ENCODE measurements at regions not wholly inside any gene's neighbourhood (a gene's known extent, or its start where the extent isn't known, plus 50 kb on each side); places are given as distances from the start of the nearest gene placed in this dataset.
A peak's percentile ranks its signal among the peaks of the same experiment; 100 is the strongest.

DNA sequence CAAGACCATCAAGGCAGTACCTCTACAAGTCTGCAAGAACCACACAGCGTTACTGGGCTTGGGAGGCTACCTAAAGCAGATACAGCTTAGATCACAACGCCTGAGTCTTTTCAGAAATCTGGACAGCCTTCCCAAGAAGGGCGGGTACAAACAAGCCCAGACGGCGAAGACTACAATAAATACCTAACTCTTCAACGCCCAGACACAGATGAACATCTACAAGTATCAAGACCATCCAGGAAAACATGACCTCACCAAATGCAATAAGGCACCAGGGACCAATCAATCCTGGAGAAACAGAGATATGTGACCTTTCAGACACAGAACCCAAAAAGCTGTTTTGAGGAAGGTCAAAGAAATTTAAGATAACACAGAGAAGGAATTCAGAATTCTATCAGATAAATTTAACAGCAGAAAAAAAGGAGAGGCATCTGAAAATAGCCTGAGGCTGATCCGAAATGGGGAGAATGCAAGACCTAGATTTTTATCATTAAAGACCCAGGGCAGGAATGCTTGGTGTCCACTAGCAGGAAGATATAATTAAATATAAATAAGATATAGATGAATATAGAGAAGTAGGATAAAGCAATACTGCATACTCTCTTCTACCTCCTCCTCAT is 131.7 kb upstream of the COL21A1 start:
- no peak for DNase-seq (ENCODE audit: low read depth in 4 of 4, low spot score in 3 of 4)

DNA sequence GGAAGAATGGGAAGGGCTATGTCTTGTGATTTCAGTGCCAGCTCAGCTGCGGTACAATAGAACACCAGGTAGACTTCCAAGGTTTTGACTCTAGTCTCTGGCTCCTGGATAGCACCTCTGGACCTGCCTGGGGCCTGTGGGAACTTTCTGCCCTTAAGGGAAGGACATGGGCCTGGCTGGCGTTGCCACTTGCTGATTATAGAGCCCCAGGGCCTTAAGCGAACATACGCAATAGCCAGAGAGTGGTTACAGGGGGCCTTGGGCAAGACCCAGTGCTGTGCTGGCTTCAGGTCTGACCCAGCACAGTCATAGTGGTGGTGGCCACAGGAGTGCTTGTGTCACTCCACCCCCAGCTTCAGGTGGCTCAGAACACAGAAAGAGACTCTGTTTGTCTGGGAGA is 131.1 kb upstream of the COL21A1 start:
- DNase-seq (ENCODE audit: low read depth in 4 of 4, low spot score in 3 of 4): no peak

DNA sequence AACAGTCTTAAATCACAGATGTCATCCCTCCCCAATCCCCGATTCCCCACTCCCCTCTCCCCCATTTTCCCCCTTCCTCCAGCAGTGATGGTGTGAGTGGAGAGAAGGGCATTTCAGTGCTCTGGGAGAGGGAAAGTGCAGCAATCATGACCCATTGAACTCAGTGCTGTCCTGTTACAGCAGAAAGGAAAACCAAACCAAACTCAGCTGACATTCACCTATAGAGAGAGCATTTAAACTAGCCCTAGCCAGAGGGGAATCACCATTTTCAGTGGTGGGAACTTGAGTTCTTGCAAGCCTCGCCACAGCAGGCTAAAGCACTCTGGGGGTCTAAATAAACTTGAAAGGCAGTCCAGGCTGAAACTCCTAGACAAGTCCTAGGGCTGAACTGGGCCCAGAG is 129.9 kb upstream of the COL21A1 start:
- DNase-seq (ENCODE audit: low read depth in 4 of 4, low spot score in 3 of 4): no peak

DNA sequence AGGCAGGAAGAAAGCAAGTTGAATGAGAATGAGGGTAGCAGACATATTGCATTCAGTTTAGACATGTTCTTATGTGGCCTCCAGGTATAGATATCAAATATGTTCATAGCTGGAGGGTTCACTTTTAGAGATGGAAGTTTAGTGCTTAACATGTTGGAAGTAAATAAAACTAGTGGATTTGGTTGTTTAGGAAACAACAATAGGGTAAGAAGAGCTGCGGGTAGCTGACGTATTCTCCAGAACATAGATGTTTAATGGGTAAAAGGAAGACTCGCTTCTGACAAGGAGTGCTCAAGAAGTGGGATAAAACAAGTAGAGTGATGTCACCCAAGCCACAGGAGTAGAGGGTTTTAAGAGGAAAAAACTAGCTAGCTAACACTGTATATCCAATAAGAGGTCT is 128.4 kb upstream of the COL21A1 start:
- DNase-seq (ENCODE audit: low read depth in 4 of 4, low spot score in 3 of 4): no peak

DNA sequence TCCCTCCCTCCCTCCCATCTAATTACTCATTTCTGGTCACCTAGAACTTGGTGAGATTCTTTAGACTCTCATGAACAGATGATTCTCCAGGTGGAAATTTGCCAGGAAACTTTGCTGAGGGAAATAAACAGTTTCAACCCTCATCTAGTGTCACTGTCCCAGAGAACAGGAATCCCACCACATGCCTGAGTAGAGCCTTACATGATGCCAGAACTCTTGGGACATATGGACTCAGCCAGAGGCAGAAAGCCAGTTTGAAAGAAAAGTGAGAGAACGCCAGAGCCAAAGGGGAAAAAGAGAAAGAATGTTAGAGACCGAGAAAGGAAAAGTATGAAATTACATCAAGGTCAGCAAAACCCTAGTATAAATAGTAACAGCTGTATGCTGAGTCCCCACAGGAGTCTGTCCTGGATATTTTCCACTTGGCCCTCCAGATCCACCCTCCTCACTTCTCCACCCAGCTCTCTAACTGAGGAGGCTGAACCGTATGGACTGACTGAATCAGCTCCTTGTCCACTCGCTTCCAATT is 127.5 kb upstream of the COL21A1 start:
- DNase-seq (ENCODE audit: low read depth in 4 of 4, low spot score in 3 of 4): no peak

DNA sequence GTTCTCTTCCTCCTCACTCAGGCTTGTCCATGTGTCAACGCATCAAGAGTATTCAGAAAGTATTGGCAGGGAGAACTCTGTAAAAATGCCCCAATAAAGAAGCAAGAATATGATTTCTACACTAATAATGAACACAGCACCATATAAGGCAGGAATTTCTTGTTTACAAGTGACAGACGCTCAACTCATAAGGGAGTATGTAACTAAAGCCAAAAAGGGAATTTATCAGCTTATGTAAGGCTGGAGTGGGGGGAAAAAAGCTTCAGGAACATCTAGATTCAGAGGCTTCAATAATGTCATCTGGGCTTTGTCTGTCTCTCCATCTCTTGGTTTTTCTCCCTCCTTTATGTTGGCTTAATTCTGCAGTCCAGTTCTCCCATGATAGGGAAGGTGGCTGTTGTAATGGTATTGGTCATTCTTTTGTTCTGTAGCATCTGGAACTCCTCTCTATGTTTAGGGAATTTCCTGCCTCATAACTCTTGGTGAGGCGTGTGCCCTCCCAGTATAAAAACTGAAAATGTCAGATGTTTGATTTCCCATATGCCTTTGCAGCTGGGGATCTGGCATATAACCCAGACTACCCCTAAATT is 125.1 kb upstream of the COL21A1 start:
- DNase-seq (ENCODE audit: low read depth in 4 of 4, low spot score in 3 of 4): no peak

DNA sequence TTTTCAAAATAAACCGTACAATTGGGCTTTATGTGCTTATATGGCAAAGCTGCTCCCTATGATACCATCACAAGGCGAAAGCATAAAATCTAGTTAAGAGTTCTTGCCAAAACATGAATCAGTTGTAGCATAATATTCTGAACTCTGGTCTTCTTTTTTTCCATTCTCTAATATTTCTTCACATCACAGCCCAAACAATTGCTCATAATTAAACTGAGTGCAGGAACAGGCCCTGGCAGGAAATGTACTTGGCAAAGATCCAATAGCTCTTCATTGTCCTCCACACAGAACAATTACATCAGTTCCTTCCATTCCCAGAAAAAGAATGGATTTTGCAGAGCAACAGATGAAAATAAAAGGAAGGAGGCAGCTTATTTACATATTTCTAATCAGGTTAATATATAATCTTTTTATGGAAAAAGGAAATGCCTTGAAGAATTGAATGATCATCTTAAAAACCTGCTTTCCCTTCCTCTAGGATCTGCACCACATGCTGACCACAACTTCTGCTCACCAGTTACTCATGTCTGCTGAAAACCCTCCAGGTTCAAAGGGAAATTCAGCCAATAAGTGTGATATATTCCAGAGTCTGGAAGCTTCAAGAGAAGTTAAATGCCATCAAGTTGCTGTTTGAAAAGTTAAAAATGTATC is 123.3 kb upstream of the COL21A1 start:
- peak in 2 of 4 donors; percentile 54 to 56 for DNase-seq (ENCODE audit: low read depth in 4 of 4, low spot score in 3 of 4)

DNA sequence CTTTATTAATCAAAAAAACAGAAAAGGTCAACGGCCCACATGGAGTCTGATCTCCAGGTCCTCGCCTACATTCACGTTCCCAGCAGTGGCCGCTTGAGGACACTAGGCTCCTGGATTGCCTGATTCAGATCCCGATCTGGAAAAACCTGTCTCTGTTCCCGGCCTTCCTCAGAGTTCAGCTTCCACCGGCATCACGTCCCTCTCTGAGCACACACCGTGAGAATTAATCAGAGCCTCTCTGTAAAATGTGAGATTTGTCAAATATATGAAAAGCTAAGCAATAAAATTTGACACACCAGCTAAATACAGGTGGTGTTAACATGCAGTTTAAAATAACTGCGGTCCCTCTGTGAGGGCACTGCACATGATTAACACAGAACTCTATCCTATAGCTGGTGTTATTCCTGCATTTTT is 122.8 kb upstream of the COL21A1 start:
- DNase-seq (ENCODE audit: low read depth in 4 of 4, low spot score in 3 of 4): peak in 1 of 4 donors; percentile 16

DNA sequence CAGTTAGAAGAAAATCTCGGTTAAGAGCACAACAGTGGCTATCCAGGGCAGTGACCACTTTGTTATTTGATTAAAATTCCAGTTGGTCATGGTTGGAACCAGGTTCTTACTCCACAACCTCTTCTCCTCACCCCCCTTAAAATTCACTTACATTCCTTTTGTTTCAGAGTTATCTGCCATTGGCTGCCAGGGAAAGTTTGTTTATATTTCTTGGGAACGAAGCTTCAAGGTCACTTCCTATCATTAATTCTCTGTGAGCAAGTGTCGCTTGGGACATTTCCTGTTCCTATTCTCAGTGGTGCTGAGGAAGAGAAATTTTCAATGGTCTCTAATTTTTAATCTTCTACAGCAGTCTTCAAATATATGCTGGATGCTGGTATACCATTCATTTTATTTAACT is 121.1 kb upstream of the COL21A1 start:
- no peak for DNase-seq (ENCODE audit: low read depth in 4 of 4, low spot score in 3 of 4)

DNA sequence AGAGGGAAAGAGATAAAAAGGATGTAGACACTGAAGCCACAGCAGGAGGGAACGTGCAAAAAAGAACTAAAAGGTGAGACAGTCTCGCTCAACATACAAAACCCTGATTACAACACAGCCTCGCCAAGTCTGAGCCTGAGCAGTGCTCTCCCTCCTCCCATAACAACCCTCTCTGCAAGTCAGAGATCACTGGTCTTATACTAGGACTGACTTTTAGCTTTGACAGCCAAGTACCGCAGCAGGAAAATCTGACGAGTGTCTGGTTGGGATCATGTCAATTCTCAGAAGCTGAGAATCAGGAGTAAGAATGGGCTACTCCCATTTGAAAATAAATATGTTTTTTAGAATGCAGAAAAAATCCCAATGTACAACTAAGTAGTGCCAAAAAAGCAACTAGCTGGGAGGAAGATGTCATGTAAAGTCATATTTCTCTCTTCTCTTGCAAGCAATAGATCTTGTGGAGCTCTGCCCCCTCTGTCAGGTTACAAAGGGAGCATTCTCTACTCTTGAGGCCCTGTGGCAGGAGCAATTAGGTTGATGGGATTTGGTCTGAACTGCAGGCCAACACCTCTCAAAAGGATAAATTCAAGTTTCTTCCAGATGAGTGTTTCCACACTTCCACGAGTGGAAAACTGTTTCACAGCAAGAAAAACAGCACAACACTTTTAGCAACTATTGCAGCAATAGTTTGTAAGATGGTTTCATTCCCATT is 118.9 kb upstream of the COL21A1 start:
- no peak for DNase-seq (ENCODE audit: low read depth in 4 of 4, low spot score in 3 of 4)

DNA sequence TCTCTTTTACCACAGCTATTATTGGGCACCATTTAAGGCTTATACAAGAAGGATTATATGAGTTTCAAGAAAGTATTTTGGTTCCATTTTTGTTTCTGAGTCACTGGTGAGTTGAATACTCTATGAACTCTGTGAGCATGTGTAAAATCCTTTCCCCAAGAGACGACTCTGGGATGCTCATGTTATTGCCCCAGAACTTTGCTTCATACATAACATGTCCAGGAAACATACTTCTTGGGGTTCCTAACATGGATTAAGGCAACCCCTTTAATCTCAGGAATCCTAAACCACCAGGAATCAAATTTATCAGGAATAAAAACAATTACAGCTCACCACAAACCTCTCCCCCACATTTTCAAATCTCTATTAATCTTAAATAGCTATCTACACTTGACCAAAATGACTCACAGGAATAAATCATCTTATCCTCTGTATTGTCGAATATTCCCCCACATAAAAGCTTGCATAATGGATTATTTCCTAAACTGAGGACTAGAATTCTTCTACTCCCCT is 117.5 kb upstream of the COL21A1 start:
- no peak for DNase-seq (ENCODE audit: low read depth in 4 of 4, low spot score in 3 of 4)

DNA sequence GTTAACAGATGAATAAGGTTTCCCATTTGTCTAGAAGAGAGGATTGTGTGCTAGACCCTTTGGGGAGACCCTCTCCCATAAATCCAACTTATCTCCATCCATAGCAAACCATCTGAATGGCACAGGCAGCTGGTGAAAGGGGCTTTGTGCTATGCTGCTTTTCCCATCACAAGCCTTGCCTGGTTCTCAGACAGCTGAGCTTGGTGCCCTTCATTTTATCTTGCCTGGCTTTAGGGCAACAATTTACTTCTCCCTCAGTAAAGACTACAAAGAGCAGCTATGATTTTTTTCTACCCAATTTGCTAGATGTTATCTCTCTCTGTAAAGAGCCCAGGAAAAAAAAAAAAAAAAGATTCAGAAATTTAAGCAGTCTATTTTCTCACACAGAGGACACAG is 117.0 kb upstream of the COL21A1 start:
- no peak for DNase-seq (ENCODE audit: low read depth in 4 of 4, low spot score in 3 of 4)

DNA sequence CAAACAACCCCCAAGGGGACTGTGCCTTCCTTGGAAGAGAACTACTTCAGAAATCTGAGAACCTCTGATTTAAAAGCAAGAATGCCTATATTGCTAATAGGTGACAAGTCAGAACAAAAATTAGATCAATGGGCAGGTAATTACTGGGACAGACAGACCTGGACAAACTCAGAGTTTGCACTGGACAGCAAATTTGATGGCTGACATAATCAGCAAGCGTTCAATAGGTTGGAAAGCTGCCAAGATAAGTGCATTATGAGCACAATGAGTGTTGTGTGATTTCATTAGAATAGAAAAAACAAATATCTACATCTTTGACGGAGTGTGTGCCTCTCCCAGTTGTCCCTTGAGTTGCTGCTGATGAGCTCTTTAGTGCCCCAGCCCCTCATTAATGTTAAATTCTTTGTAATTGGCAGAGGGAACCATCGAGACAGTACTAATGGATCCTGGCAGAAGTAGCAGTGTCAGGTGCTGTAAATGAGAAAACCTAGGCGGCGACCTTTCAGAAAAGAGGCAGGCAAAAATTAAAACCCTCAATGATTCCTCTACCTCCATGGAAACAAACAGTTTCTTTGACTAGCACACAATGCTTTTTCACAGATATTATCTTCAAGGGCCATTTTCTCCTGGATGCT is 116.5 kb upstream of the COL21A1 start:
- no peak for DNase-seq (ENCODE audit: low read depth in 4 of 4, low spot score in 3 of 4)

DNA sequence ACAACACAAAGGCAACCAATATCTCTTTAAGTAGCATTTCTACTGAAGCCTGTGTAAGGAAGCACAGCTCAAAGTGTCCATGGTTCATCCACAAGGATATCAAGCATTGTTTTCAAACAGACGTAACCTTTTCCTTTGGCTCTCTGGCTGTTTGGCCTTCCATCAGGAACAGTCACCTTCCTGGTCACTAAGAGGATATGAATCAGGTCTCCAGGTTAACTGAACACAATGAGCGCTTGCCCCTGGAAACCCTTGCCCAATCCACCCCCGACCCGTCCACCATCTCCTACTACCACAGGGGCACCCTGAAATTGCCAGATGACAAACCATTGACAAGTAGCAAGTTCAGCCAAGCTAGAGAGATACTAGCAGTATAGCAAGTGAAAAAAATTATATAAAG is 114.4 kb upstream of the COL21A1 start:
- DNase-seq (ENCODE audit: low read depth in 4 of 4, low spot score in 3 of 4): no peak

DNA sequence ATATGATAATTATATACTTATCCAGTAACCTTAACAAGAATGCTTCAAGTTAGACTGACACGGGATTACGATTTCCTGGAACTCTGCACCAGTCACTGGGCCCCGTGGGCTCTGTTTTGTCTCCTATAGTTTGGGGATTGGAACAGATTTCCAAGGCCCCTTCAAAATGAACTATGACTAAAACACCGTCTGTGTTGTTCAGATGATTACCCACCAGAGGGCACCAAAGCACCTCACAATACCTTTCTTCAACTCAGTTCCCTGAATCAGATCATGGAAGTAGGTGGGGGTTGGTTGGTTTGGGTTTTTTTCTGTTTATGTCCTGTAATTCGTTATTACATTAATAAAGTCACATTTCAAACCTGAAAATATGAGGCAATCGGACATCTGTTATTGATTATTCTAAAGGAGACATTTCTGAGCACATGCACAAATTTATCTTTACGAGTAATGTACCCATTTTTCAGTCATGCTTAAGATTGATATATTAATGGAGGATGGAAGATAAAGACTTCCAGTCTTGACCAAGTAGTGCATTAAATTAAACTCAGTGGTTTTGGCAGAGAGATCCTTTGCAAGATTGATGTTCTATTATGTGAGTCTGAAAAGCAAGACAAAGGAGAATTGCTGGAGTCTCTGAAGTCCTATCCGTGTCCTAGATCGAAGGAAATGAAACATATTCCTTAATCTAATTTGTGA is 112.0 kb upstream of the COL21A1 start:
- peak in 3 of 4 donors; percentile 51 to 59 (median 58) for DNase-seq (ENCODE audit: low read depth in 4 of 4, low spot score in 3 of 4)

DNA sequence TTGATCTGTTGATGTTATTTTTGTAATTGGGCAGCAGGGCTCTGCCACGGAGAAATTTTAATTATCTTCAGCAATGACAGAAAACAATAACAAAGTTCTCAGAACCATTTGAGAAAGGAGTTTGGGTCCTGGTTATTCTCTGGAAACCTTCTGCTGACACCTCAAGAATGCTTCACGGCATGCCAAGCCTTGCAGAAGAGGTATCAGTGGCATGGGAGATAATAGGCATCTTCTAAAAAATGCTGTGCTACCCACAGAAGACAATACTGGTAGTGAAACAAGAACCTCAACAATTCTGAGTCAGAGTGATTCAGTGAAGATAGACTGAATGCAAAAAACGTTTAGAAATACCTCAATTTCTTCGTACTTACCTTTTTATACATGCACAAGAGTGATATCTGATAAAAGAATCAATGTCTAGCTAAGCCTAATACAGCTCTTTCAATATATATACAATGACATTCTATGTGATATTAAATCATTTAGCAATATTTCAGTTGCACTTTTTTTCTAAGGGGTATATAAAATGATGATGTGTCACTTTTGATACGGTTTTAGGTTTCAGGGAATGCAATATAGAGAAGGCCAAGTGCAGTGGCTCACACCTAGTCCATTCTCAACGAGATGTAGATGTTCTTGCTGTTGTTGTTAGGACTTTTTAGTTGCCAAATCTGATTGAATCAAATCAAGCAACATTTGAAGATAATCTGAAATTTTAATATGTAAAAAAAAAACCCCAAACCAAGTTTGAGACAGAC is 110.4 kb upstream of the COL21A1 start:
- DNase-seq (ENCODE audit: low read depth in 4 of 4, low spot score in 3 of 4): no peak

DNA sequence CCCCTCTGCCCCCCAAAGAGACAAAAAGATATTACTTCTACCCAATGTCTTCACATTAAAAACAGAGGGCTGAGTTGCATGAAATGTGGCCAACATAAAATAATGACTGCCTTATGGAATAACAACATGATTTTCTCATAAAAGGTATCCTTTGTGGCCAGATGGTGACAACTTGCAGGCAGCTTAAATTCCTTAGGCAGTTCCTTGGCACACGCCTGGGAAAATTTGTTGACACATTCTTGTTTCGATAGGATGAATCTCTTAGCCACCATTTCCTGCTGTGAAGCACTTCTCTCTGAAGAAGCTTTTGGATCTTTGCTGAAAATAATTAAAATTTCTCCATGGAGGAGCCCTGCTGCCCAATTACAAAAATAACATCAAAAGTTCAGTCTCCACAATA is 109.0 kb upstream of the COL21A1 start:
- no peak for DNase-seq (ENCODE audit: low read depth in 4 of 4, low spot score in 3 of 4)

DNA sequence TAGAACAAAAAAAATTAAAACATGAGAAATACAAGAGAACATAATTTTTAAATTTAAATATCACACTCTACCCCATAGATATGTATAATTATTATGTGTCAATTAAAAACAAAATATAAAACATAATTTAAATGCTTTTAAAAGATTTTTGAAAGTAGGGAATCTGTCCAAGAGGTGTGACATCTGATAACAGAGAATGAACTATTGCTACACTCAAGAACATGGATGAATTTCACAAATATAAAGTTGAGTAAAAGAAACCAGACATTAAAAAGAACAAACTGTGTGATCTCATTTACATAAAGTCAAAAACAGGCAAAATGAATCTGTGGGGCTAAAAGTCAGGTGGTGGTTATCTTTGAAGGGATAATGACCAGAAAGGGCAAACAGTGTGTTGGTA is 106.5 kb upstream of the COL21A1 start:
- DNase-seq (ENCODE audit: low read depth in 4 of 4, low spot score in 3 of 4): no peak

DNA sequence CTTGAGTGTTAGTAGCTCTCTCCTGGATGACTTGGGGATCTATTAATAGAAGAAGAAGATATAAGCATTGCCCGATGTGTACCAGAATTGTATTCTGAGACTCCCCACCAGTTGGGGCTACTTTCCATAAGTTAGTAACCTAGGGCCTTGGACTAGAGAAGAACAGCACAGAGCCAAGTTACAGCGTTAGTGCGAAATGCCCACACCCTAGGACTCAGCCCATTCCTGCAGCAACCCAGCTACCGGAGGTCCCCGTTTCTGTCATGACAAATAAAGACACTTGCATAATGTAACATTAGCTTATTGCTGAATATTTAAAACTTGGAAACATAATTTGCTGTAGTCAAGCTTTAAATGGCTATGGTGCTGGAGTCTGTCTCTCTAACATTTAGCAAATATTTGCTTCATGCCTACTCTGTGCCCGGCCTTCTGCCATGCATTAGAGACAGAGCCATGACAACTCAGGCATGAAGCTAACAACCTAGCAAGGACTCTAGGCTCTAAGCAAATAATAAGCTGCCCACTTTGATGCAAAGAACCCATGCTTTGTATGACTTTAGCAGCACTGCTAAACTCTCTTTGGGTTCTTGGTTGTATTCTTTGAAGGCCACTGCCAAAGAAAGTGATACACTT is 103.4 kb upstream of the COL21A1 start:
- no peak for DNase-seq (ENCODE audit: low read depth in 4 of 4, low spot score in 3 of 4)
